ENCODE measurements at regions not wholly inside any gene's neighbourhood (a gene's known extent, or its start where the extent isn't known, plus 50 kb on each side); places are given as distances from the start of the nearest gene placed in this dataset.

DNA sequence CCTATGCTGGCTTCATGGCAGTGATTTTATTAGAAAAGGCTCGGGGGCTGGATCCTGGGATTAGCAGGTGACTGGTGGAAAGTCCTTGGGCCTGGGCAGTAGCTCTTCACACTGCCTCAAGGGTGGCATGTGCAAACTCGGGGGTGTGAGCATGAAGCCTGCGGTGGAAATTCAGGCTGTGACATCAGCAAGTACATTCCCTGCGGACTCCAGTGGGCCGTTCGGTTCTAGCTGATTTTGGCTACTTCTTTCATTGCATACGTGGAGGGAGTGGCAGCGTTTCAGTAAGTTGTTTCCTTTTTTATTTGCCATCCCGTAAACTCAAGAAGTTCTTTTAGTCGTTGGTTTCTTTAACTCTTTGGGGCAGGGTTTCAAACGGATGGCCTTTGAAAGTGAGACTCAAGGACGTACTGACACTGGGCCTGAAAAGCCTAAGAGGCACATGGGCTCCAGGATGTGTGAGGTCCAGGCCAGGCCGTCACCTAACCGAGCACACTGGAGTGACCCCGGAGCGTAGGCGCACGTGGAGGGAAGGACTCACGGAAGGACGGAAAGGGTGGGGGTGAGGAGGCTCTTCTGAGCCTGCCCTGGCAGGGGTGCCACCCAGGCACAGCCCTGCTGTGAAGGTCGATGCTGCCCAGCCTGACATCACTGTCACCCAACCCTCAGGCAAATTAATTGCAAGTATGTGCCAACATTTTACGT lies 104.0 kb upstream of the FRMD1 start:
- POLR2A ChIA-PET, result no interaction called here
- Histone ChIP-seq H3K9me3 (ENCODE audit: control insufficient read depth, insufficient read depth, low read length) (peaks cover 34% of the 10 kb centered on the region), H3K27me3 (ENCODE audit: control insufficient read depth, insufficient read depth, low read length) (no peaks in the 10 kb centered on the region), H3K4me3 (ENCODE audit: low read depth, low read length) (no peak overlapping the region), H3K27ac (ENCODE audit: low read depth, low read length) (no peak overlapping the region)
- DNase-seq (ENCODE audit: low read depth, low spot score), result no peak
- TF ChIP-seq, protein P1, sequence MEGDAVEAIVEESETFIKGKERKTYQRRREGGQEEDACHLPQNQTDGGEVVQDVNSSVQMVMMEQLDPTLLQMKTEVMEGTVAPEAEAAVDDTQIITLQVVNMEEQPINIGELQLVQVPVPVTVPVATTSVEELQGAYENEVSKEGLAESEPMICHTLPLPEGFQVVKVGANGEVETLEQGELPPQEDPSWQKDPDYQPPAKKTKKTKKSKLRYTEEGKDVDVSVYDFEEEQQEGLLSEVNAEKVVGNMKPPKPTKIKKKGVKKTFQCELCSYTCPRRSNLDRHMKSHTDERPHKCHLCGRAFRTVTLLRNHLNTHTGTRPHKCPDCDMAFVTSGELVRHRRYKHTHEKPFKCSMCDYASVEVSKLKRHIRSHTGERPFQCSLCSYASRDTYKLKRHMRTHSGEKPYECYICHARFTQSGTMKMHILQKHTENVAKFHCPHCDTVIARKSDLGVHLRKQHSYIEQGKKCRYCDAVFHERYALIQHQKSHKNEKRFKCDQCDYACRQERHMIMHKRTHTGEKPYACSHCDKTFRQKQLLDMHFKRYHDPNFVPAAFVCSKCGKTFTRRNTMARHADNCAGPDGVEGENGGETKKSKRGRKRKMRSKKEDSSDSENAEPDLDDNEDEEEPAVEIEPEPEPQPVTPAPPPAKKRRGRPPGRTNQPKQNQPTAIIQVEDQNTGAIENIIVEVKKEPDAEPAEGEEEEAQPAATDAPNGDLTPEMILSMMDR (IDR thresholded peaks at IDR 0.05; ENCODE audit: low read depth, low read length), result no peak
- CTCF ChIA-PET, result no interaction called here

DNA sequence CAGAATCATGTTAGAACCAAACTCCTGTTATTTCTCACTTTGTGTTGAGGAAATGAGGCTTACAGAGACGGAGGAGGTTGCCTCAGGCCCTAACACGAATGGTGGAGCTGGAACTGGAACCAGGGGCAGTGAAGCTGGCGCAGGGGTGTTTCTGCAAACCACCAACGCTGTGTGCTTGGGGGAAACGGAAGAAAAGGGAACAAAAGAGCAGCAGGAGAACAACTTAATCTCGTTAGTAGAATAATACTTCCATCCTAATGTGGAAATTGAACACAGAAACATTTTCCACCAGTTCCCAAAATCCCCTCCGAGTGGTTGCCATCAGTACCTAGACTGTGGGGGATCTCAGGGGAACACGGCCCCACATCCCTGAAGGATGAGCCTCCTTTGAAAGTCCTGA lies 103.4 kb upstream of the FRMD1 start:
- H3K9me3 ChIP-seq (ENCODE audit: control insufficient read depth, insufficient read depth, low read length), result peaks cover 34% of the 10 kb centered on the region
- ChIA-PET CTCF (no interaction called here), POLR2A (no interaction called here)
- H3K4me3 ChIP-seq (ENCODE audit: low read depth, low read length), result no peak overlapping the region
- H3K27me3 ChIP-seq (ENCODE audit: control insufficient read depth, insufficient read depth, low read length), result no peaks in the 10 kb centered on the region
- DNase-seq (ENCODE audit: low read depth, low spot score), result no peak
- H3K27ac ChIP-seq (ENCODE audit: low read depth, low read length), result no peak overlapping the region
- TF ChIP-seq, protein P1 (IDR thresholded peaks at IDR 0.05; ENCODE audit: low read depth, low read length), result no peak

DNA sequence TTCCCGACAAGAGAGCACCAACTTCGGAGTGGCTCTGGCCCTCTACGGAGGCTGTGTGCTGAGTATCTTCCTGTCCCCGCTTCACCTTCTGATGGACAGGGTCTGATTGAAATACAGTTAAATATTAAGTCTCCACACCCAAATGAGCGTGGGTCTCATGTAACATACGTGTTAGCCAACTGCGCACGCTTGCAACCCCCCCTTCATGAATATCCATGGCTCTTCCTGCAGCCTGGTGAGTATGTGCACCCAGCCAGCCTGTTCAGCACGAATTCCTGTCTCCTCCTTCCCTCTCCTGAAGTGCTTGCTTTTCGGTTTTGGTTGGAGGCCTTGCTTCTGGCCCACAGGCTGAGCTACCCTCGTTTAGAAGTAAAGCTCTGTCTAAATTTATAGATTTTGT lies 102.9 kb upstream of the FRMD1 start:
- Histone ChIP-seq H3K27ac (ENCODE audit: low read depth, low read length) (no peak overlapping the region), H3K27me3 (ENCODE audit: control insufficient read depth, insufficient read depth, low read length) (no peaks in the 10 kb centered on the region), H3K9me3 (ENCODE audit: control insufficient read depth, insufficient read depth, low read length) (peaks cover 33% of the 10 kb centered on the region), H3K4me3 (ENCODE audit: low read depth, low read length) (no peak overlapping the region)
- TF ChIP-seq, protein P1 (IDR thresholded peaks at IDR 0.05; ENCODE audit: low read depth, low read length), result no peak
- ChIA-PET POLR2A (no interaction called here), CTCF (no interaction called here)
- DNase-seq (ENCODE audit: low read depth, low spot score), result no peak

DNA sequence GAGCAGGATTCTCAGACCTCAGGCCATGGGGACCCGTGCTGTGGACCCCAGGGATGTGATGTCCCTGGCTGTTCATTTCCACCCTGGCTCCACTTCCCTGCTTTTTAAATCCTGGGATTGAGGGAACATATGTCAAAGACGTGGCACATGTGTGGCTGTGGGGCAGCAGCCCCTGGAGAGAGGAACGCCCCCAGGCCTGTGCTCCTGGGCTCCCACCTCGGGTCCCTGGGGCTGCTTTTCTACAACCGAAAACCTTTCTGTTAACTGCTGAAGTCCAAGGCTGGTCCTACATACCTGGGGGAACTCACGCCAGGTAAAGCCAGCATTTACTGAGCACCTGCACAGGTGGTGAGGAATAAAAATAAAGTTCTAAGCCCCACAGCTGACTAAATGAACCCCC lies 102.3 kb upstream of the FRMD1 start:
- CTCF ChIA-PET, result no interaction called here
- H3K27ac ChIP-seq (ENCODE audit: low read depth, low read length), result no peak overlapping the region
- peaks cover 33% of the 10 kb centered on the region for H3K9me3 ChIP-seq (ENCODE audit: control insufficient read depth, insufficient read depth, low read length)
- no peak overlapping the region for H3K4me3 ChIP-seq (ENCODE audit: low read depth, low read length)
- DNase-seq (ENCODE audit: low read depth, low spot score), result no peak
- no peaks in the 10 kb centered on the region for H3K27me3 ChIP-seq (ENCODE audit: control insufficient read depth, insufficient read depth, low read length)
- POLR2A ChIA-PET, result no interaction called here
- TF ChIP-seq, protein P1 (IDR thresholded peaks at IDR 0.05; ENCODE audit: low read depth, low read length), result no peak

DNA sequence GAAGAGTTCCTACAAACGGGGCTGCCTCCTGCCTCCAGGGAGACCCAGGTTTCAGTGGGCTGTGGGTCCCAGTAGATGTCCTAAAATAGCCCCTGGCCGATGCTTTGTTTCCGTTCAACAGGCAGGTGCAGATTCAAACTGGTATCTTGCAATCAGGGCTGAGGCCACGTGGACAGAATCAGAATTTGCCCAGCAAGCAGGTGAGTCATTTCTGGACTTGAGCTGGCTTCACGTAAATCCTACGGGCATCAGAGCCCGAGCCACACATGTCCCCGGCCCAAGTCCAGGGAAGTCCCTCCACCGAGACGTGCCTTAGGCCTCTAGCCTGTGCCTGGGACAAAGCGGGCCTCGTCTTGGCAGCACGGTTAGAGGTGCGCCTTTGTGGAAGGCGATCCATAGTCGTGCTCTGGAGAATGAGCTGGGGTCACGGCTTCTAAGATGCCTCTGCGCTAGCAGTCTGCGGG lies 101.6 kb upstream of the FRMD1 start:
- Histone ChIP-seq H3K9me3 (ENCODE audit: control insufficient read depth, insufficient read depth, low read length) (peaks cover 33% of the 10 kb centered on the region), H3K27me3 (ENCODE audit: control insufficient read depth, insufficient read depth, low read length) (no peaks in the 10 kb centered on the region), H3K4me3 (ENCODE audit: low read depth, low read length) (no peak overlapping the region), H3K27ac (ENCODE audit: low read depth, low read length) (no peak overlapping the region)
- no peak for DNase-seq (ENCODE audit: low read depth, low spot score)
- TF ChIP-seq, protein P1 (IDR thresholded peaks at IDR 0.05; ENCODE audit: low read depth, low read length), result no peak
- POLR2A ChIA-PET, result no interaction called here
- CTCF ChIA-PET, result no interaction called here
